Activated CD4-positive, alpha-beta T cell treated with anti-CD3 and anti-CD28 coated beads, Interleukin-2, Interleukin-4, amounts not matched to agents 100 ng/mL and 50 ng/mL, durations not matched to agents 16 hours and 8 hours (primary cell): ENCODE measurements at regions not wholly inside any gene's neighbourhood (a gene's known extent, or its start where the extent isn't known, plus 50 kb on each side); places are given as distances from the start of the nearest gene placed in this dataset.

Source experiments
- DNase-seq: peaks from one replicate; pipeline ENCODE4 v3.0.0-alpha.2; 2020; ENCODE audit warnings: low spot score

GRCh38 chr20:17128206-17128605, 98.6 kb upstream of the PCSK2 start:
- DNase-seq = no peak

DNA sequence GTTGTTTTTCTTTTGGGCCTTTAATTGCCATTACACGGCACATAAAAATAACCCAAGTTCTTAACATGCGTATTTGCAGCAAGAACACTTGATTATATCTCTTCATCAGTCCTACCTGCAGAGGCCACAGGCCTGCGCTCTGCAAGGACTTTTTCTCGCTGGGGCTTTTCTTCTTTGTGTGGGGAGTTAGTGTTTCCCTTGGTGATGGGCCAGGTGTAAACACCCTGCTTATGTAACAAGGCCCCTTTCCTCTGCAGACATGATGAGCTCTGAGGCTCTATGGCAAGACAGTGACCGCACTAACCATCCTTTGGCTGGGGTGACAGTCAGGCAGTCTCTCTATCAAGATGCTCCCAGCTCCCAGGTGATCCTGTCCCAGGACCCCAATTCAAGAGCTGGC, 97.8 kb upstream of the PCSK2 start:
- DNase-seq = no peak

- no peak for DNase-seq
Measured at GRCh38 chr20:17137692-17138091, 89.1 kb upstream of the PCSK2 start.

GRCh38 chr20:17138237-17138636, 88.6 kb upstream of the PCSK2 start:
- no peak for DNase-seq

GRCh38 chr20:17140894-17141293, 85.9 kb upstream of the PCSK2 start:
- no peak for DNase-seq

- no peak for DNase-seq
Measured at GRCh38 chr20:17141568-17141967, 85.3 kb upstream of the PCSK2 start.

GRCh38 chr20:17142666-17143065, 84.2 kb upstream of the PCSK2 start:
- no peak for DNase-seq

DNA sequence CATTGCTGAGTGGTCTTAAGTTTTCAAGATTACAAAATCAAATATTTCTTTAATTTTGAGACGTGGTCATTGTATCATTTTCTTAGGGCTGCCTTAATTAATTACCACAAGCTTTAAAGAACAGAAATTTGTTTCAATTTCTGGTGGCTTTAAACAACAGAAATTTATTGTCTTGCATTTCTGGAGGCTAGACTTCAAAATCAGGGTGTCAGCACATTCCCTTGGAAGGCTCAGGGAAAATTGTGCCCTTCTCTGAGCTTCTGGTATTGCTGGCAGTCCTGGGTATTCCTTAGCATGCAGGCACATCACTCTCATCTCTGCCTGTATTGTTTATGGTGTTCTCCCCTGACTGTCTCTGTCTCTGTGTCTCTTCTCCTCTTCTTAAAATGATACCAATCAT, 76.0 kb upstream of the PCSK2 start:
- no peak for DNase-seq

DNA sequence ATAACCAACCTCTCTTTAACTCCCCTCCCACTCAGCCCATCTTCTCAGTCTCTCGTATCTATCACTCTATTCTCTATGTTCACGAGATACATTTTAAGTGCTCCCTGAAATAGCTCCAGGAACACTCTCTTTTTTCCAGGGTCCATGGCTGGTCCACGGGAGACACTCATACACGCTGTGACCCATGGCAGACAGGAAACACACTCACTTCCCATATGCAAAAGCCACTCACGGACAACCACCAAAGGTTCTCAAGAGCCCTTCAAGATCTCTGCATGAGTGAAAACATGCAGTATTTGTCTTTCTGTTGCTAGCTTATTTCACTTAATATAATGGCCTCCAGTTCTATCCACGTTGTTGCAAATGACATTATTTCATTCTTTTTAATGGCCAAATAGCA, 71.4 kb upstream of the PCSK2 start:
- DNase-seq = no peak

DNA sequence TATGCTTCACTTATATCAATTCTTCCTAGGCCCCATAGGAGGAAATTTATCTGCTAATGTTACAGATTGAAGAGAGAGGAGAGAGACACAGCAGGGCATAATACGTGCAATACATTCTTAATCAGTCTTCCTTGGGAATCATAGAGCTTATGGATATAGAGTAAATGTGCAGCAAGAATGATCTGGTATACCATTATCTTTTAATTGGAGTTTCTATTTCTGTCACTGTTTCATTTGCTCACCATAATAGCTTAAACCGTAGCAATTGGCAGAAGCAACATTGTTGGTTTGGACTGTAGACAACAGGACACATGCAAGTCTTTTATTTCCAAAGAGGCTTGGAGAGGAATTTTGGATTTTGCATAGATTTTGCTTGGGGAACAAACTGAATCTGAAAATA, 68.1 kb upstream of the PCSK2 start:
- no peak for DNase-seq

DNA sequence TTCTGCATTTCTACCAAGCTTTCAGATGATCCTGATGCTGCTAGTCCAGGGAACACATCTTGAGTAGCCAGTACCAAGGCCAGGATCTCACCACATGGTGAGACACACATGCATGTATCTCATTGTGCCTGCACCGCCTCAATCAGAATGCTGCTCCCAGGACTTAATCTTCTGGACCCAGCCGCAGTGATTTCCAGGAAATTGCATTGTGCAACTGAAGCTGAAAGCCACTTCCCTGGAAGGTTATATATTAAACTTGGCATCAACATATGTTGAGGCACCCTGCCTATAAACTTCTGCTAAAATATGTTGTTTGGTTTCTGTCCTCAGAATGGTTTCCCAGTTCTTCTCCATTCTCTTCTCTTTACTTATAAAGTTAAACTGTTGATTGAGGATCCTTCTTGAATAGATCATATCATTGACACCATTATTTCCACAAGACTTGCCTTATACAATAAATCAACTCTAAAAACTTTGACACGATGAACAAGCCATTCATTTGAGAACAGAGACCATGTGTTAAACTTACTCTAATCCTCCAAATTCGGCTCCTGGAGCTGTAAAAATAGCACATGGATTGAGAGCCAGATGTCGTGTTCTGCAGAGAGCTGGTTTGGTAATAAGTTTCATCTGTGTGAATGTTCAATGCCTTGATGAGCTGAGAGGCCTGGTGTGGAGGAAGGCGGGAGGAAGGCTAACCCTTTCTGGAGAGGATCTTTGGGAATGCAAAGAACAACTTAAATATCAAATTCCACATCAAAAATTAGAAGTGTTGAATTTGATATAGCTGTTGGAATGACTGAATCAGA, 65.0 kb upstream of the PCSK2 start:
- DNase-seq = no peak

DNA sequence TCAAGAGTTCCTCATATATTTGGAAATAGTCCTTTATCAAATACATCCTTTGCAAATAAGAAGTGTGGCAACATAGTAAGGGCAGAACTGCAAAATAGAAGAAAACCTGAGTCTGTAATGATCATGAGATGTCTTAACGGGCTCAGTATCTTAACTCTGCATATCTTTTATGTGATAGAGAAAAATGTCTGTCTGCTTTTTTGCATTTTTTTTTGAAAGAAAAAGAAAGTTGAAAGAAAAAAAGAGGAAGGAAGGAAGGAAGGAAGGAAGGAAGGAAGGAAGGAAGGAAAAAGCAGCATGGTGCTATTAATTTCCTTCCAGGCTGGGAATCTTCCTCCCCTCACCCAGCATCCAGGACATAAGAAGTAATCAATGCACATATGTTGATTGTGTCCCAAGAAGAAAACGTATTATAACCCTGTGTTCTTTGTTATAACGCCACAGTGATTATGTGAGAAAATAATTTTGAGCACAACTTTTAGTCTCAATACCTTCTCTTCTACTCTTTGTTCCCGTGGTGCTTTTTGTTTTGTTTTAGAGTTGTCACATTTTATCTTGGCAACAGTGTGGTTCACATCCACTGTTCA, 58.7 kb upstream of the PCSK2 start:
- DNase-seq = no peak

- DNase-seq = no peak
Measured at GRCh38 chr20:17169585-17170136, 57.2 kb upstream of the PCSK2 start.

DNA sequence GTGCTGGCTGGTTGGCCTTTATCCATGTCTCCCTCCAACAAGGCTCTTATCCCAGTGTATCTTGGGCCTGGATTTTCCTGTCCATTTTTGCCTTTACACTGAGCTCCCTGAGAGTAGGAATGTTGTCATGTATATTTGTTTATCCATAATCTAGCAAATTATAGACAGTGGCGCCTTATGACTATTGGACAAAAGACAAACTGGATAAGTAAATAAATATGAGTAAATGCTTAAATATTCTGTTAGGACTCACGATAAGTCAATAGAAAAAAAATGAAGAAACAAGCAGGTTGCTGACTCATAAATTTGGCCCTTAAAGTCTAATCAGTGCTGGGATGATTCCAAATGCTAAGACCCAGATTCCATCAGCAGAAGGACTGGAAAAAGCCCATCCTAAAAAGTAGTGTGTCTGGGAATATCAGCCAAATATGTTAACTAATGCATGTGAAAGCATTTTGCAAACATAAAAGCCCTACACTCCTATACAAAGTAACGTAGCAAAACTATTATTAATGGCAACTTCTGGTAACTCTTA, 55.0 kb upstream of the PCSK2 start:
- no peak for DNase-seq

- DNase-seq = no peak
Measured at GRCh38 chr20:17172836-17173516, 53.9 kb upstream of the PCSK2 start.
